NCI-H1048 (cell line): ENCODE measurements at regions not wholly inside any gene's neighbourhood (a gene's known extent, or its start where the extent isn't known, plus 50 kb on each side); places are given as distances from the start of the nearest gene placed in this dataset.
A peak's percentile ranks its signal among the peaks of the same experiment; 100 is the strongest.

Experiments
- DNase-seq: peaks from one replicate; lab custom pipeline; 2025; lab: John Stamatoyannopoulos, UW

- DNase-seq, result no peak
Measured at GRCh38 chr2:156845806-156846558, 409.8 kb downstream of the GPD2 start.

- DNase-seq, result no peak
Measured at GRCh38 chr2:156852210-156852609, 405.3 kb upstream of the GALNT5 start.

GRCh38 chr2:156852681-156853080 is 404.8 kb upstream of the GALNT5 start:
- no peak for DNase-seq

GRCh38 chr2:156864325-156864724 is 393.2 kb upstream of the GALNT5 start:
- no peak for DNase-seq

- no peak for DNase-seq
Measured at GRCh38 chr2:156864753-156865152, 392.8 kb upstream of the GALNT5 start.

GRCh38 chr2:156867201-156867600 is 390.3 kb upstream of the GALNT5 start:
- no peak for DNase-seq

- no peak for DNase-seq
Measured at GRCh38 chr2:156874707-156875106, 382.8 kb upstream of the GALNT5 start.

- no peak for DNase-seq
Measured at GRCh38 chr2:156883804-156884203, 373.7 kb upstream of the GALNT5 start.

GRCh38 chr2:156884216-156884615 is 373.3 kb upstream of the GALNT5 start:
- no peak for DNase-seq

GRCh38 chr2:156890529-156891148 is 366.9 kb upstream of the GALNT5 start:
- no peak for DNase-seq

GRCh38 chr2:156891609-156892008 is 365.9 kb upstream of the GALNT5 start:
- DNase-seq, result no peak

- DNase-seq, result peak; percentile 38
Measured at GRCh38 chr2:156892467-156893281, 364.8 kb upstream of the GALNT5 start.

- no peak for DNase-seq
Measured at GRCh38 chr2:156896294-156896693, 361.2 kb upstream of the GALNT5 start.

- no peak for DNase-seq
Measured at GRCh38 chr2:156897548-156897947, 360.0 kb upstream of the GALNT5 start.

GRCh38 chr2:156901373-156902031 is 356.0 kb upstream of the GALNT5 start:
- no peak for DNase-seq

GRCh38 chr2:156903335-156903734 is 354.2 kb upstream of the GALNT5 start:
- DNase-seq, result no peak

GRCh38 chr2:156907806-156908205 is 349.7 kb upstream of the GALNT5 start:
- DNase-seq, result no peak

GRCh38 chr2:156908825-156909224 is 348.7 kb upstream of the GALNT5 start:
- no peak for DNase-seq

- DNase-seq, result no peak
Measured at GRCh38 chr2:156909983-156910382, 347.5 kb upstream of the GALNT5 start.

GRCh38 chr2:156915332-156915731 is 342.2 kb upstream of the GALNT5 start:
- no peak for DNase-seq

- DNase-seq, result no peak
Measured at GRCh38 chr2:156918410-156918809, 339.1 kb upstream of the GALNT5 start.

- no peak for DNase-seq
Measured at GRCh38 chr2:156930423-156930822, 327.1 kb upstream of the GALNT5 start.
